HepG2 (cell line): ENCODE measurements at regions not wholly inside any gene's neighbourhood (a gene's known extent, or its start where the extent isn't known, plus 50 kb on each side); places are given as distances from the start of the nearest gene placed in this dataset.

Experiments
- ATAC-seq: fragments of 200-7000 bp; cut with Tn5 transposase; 3 replicates; pipeline ENCODE4 v1.9.1; 2020; ENCODE audit warnings: mild to moderate bottlenecking, moderate library complexity
- BruUV-seq: library from RNA; stranded (reverse); fragments of 400-500 nt; replicated peaks from 2 replicates; lab custom pipeline; 2021; lab: Mats Ljungman, UMichigan
- CTCF ChIA-PET: fragments of 300-600 bp; formaldehyde crosslinking; extraction: SDS; loops from one replicate; lab custom pipeline; 2021; ENCODE audit warnings: low total read pairs, inconsistent platforms, low intra/inter-chr PET ratio; lab: Yijun Ruan, JAX
- POLR2A ChIA-PET: fragments of 350-600 bp; sonication (Branson Sonifier 250); formaldehyde crosslinking; loops from one replicate; lab custom pipeline; 2020; ENCODE audit warnings: antibody characterized with exemption, inconsistent platforms; lab: Yijun Ruan, JAX
- DNase-seq: peaks from one replicate; pipeline ENCODE4 v3.0.0-alpha.2; 2015; ENCODE audit warnings: low spot score
- FAIRE-seq: peaks from 3 replicates; lab custom pipeline; 2011; peaks lifted over from hg19 to GRCh38; lab: Jason Lieb, UNC
- H2AFZ ChIP-seq: one replicate; pipeline ENCODE4 v1.6.1; 2011; ENCODE audit warnings: low read length, inconsistent platforms
- H3K27ac ChIP-seq: fragments of 300-600 bp; 3 replicates; pipeline ENCODE4 v1.8.0; 2011; ENCODE audit warnings: mixed run types, mild to moderate bottlenecking, mixed read lengths, low read length, inconsistent platforms; ENCODE audit not compliant: insufficient read depth; ENCODE audit errors: extremely low read length
- H3K27me3 ChIP-seq, 2 experiments: fragments of 200-600 bp in 1 of 2; 2 replicates in 1 of 2; 3 replicates in 1 of 2; pipeline versions ENCODE4 v1.6.0 to v1.8.0; 2011; ENCODE audit warnings: low read length in 2 of 2, mild to moderate bottlenecking in 2 of 2, moderate library complexity in 2 of 2, inconsistent platforms in 1 of 2; ENCODE audit not compliant: insufficient read depth in 2 of 2, control insufficient read depth in 1 of 2
- H3K36me3 ChIP-seq, 2 experiments: fragments of 200-600 bp in 1 of 2; replicated peaks in 1 of 2; 2 replicates in 1 of 2; 3 replicates in 1 of 2; pipeline versions ENCODE4 v1.5.1 to v1.8.0; 2011; ENCODE audit warnings: low read length in 2 of 2, inconsistent platforms in 1 of 2; ENCODE audit not compliant: insufficient read depth in 2 of 2, control insufficient read depth in 1 of 2
- H3K4me1 ChIP-seq: 2 replicates; pipeline ENCODE4 v1.5.1; 2012; ENCODE audit warnings: low read length, inconsistent platforms; ENCODE audit not compliant: insufficient read depth
- H3K4me2 ChIP-seq: 2 replicates; pipeline ENCODE4 v1.6.0; 2011; ENCODE audit warnings: low read depth, low read length, inconsistent platforms
- H3K4me3 ChIP-seq, 3 experiments: fragments of 200-600 bp in 1 of 3; sonication (generic), shearing (Covaris generic) in 1 of 3; replicated peaks in 1 of 3; 2 replicates each; pipeline ENCODE4 v1.5.1; 2011 to 2016; ENCODE audit warnings: low read length in 3 of 3, inconsistent platforms in 2 of 3, low read depth in 2 of 3, mild to moderate bottlenecking in 2 of 3, control low read depth in 1 of 3, mixed read lengths in 1 of 3; ENCODE audit not compliant: insufficient read depth in 1 of 3
- H3K79me2 ChIP-seq: one replicate; pipeline ENCODE4 v1.6.1; 2011; ENCODE audit warnings: low read length, inconsistent platforms; ENCODE audit not compliant: insufficient read depth
- H3K9ac ChIP-seq: 2 replicates; pipeline ENCODE4 v1.6.0; 2011; ENCODE audit warnings: mild to moderate bottlenecking, low read depth, low read length, inconsistent platforms; ENCODE audit not compliant: insufficient read depth
- H3K9me3 ChIP-seq: 2 replicates; pipeline ENCODE4 v1.5.1; 2012; ENCODE audit warnings: mild to moderate bottlenecking, low read length
- H4K20me1 ChIP-seq: 2 replicates; pipeline ENCODE4 v1.6.0; 2011; ENCODE audit warnings: inconsistent platforms, mild to moderate bottlenecking, low read length, moderate library complexity; ENCODE audit not compliant: insufficient read depth
- ASH2L ChIP-seq: fragments of 300-600, 200-600 bp; sonication (generic); IDR thresholded peaks from 2 replicates; pipeline ENCODE4 v1.7.0; 2017; ENCODE audit warnings: low read depth, mild to moderate bottlenecking, moderate library complexity, mixed read lengths, low read length; ENCODE audit not compliant: insufficient read length
- BCL6 ChIP-seq: IDR thresholded peaks from 2 replicates; pipeline ENCODE4 v1.6.1; 2016; ENCODE audit warnings: missing genetic modification reagents, missing compliant biosample characterization
- CBX1 ChIP-seq: IDR thresholded peaks from one replicate; pipeline ENCODE4 v1.6.1; 2016; ENCODE audit warnings: antibody characterized with exemption, low read depth
- CREM ChIP-seq, 2 experiments: sonication (generic) in 1 of 2; formaldehyde crosslinking in 1 of 2; IDR thresholded peaks; 2 replicates each; pipeline versions ENCODE4 v1.4.0 to v1.6.1; 2016 to 2020; ENCODE audit warnings: antibody characterized with exemption in 1 of 2, mild to moderate bottlenecking in 1 of 2, missing genetic modification reagents in 1 of 2
- IKZF4 ChIP-seq: sonication (generic); formaldehyde crosslinking; IDR thresholded peaks from 2 replicates; pipeline ENCODE4 v1.5.1; 2020; ENCODE audit warnings: borderline replicate concordance, mild to moderate bottlenecking, low read depth, missing genetic modification reagents; ENCODE audit errors: not compliant biosample characterization
- MIER2 ChIP-seq: IDR thresholded peaks from 2 replicates; pipeline ENCODE4 v1.6.1; 2016; ENCODE audit warnings: missing biosample characterization, missing genetic modification reagents
- MYPOP ChIP-seq: sonication (generic); formaldehyde crosslinking; IDR thresholded peaks from 2 replicates; pipeline ENCODE4 v1.8.1; 2023; ENCODE audit warnings: mild to moderate bottlenecking, moderate library complexity, missing genetic modification reagents
- RBFOX2 ChIP-seq: fragments of 200-400 bp; formaldehyde crosslinking; IDR thresholded peaks from 2 replicates; pipeline ENCODE4 v1.6.1; 2017; ENCODE audit warnings: low read depth, mild to moderate bottlenecking, low read length
- RFX1 ChIP-seq: fragments of 450-650 bp; IDR thresholded peaks from 2 replicates; pipeline ENCODE4 v1.6.1; 2017
- SAP130 ChIP-seq: IDR thresholded peaks from 2 replicates; pipeline ENCODE4 v1.6.1; 2016; ENCODE audit warnings: low read depth
- SOX6 ChIP-seq, 2 experiments: fragments of 450-650 bp in 1 of 2; sonication (generic) in 1 of 2; formaldehyde crosslinking in 1 of 2; IDR thresholded peaks; 2 replicates each; pipeline versions ENCODE4 v1.4.0 to v1.6.1; 2017 to 2020; ENCODE audit warnings: antibody characterized with exemption in 1 of 2, mild to moderate bottlenecking in 1 of 2, missing genetic modification reagents in 1 of 2
- ZHX2 ChIP-seq, 2 experiments: sonication (generic) in 1 of 2; formaldehyde crosslinking in 1 of 2; IDR thresholded peaks; 2 replicates each; pipeline versions ENCODE4 v1.6.1 to v1.9.0; 2014 to 2022; ENCODE audit warnings: antibody characterized with exemption in 1 of 2, borderline replicate concordance in 1 of 2, inconsistent platforms in 1 of 2, low read depth in 1 of 2, missing genetic modification reagents in 1 of 2
- ZNF225 ChIP-seq: sonication (generic); formaldehyde crosslinking; IDR thresholded peaks from 2 replicates; pipeline ENCODE4 v1.4.0; 2020; ENCODE audit warnings: mild to moderate bottlenecking, missing genetic modification reagents
- ZNF317 ChIP-seq: sonication (generic); formaldehyde crosslinking; IDR thresholded peaks from 2 replicates; pipeline ENCODE4 v1.5.0; 2020; ENCODE audit warnings: mild to moderate bottlenecking, missing genetic modification reagents
- ZSCAN29 ChIP-seq: sonication (generic); formaldehyde crosslinking; conservative IDR thresholded peaks from 2 replicates; pipeline ENCODE4 v1.4.0; 2020; ENCODE audit warnings: mild to moderate bottlenecking, missing genetic modification reagents
- WGBS: methylation state at CpG from one replicate; pipeline ENCODE4 v1.1.6; 2017; ENCODE audit warnings: low lambda C conversion rate; 5-methylcytosine and 5-hydroxymethylcytosine counted together
- in situ Hi-C: cut with HindIII; loops from 2 replicates; pipeline ENCODE4 v1.10.0; 2017; ENCODE audit warnings: low pct_unique_long_range_greater_than_20kb; ENCODE audit not compliant: extremely low pct_ligation_motif_present
- intact Hi-C: fragments of 100-400 bp; cut with micrococcal nuclease; formaldehyde crosslinking; loops from one replicate; pipeline ENCODE4 v1.10.0; 2022; ENCODE audit not compliant: unreplicated experiment

GRCh38 chr16:64292161-64292560 is 829.7 kb downstream of the CDH11 start:
- no peak overlapping the region for H3K4me2 ChIP-seq
- H3K4me3 ChIP-seq: no peak overlapping the region
- no peak for TF ChIP-seq IKZF4 (CRISPR knock-in tag)
- no peak for TF ChIP-seq CREM (IDR thresholded peaks at IDR 0.05)
- TF ChIP-seq CREM (CRISPR knock-in tag; IDR thresholded peaks at IDR 0.05): no peak
- TF ChIP-seq ZSCAN29: no peak
- TF ChIP-seq RFX1: no peak
- no peak for TF ChIP-seq ASH2L
- no peak for TF ChIP-seq MYPOP (CRISPR knock-in tag)
- no peak for TF ChIP-seq SOX6 (IDR thresholded peaks at IDR 0.05)
- TF ChIP-seq SOX6 (CRISPR knock-in tag; IDR thresholded peaks at IDR 0.05): no peak
- TF ChIP-seq ZNF225 (CRISPR knock-in tag): no peak
- TF ChIP-seq MIER2: no peak
- TF ChIP-seq BCL6 (CRISPR knock-in tag): no peak
- no peak for TF ChIP-seq SAP130 (CRISPR knock-in tag)
- TF ChIP-seq ZNF317: no peak
- no peak for TF ChIP-seq RBFOX2
- TF ChIP-seq ZHX2 (IDR thresholded peaks at IDR 0.05; ENCODE audit: low read depth): no peak
- TF ChIP-seq ZHX2 (CRISPR knock-in tag; IDR thresholded peaks at IDR 0.05; ENCODE audit: borderline replicate concordance): no peak
- TF ChIP-seq CBX1: no peak
- TF ChIP-seq, all 625 proteins: peak for 0
- intact Hi-C loops: no loop called here
- no peak overlapping the region for H3K27ac ChIP-seq
- no peaks in the 10 kb centered on the region for H3K4me1 ChIP-seq
- FAIRE-seq: no peak
- no peaks in the 10 kb centered on the region for H3K79me2 ChIP-seq
- POLR2A ChIA-PET: no interaction called here
- no peaks in the 10 kb centered on the region for H4K20me1 ChIP-seq
- H3K9me3 ChIP-seq: peaks cover 43% of the 10 kb centered on the region
- H3K9ac ChIP-seq: no peak overlapping the region
- no peaks in the 10 kb centered on the region for H3K36me3 ChIP-seq
- CTCF ChIA-PET: no interaction called here
- H3K27me3 ChIP-seq: no peaks in the 10 kb centered on the region
- no peak overlapping the region for H2AFZ ChIP-seq
- WGBS: 2% methylated on average over 1 of the region's 1 CpG
- no TSS peak for BruUV-seq
- no peak for ATAC-seq
- no peak for DNase-seq
- in situ Hi-C loops: no loop called here
